ENCODE measurements at regions not wholly inside any gene's neighbourhood (a gene's known extent, or its start where the extent isn't known, plus 50 kb on each side); places are given as distances from the start of the nearest gene placed in this dataset.

DNA sequence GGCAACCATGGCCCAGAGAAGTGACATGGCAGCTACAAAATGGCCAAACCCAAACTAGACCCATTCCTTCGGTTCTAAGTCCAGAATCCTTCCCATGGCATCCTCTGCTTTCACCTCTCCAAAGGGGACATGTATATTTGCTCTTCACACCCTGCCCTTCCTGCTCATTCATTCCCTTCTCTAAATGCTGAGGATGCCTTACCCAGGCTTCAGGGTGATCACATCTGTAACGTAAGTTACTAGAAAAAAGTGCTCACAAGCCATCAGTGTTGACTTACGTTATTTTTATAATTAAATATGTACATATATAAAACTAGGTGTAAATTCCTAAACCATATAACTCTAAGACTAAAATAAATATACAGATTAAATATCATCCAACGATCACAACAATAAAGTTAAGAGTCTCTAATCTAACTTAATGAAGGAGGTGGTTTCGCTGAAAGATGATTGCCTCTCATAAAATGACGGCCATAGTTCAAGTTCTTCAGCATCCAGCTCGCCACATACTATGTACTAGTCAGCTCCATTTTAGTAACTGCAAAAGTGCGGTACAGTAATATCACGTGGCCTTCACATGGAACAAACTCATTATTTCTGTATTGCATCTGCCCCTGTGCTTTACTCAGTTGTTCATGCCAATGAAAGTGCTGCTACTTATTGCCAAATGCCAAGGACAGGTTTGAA, 74.6 kb downstream of the TENT5C start:
- DNase-seq (ENCODE audit: low read depth in 1 of 2, low spot score in 1 of 2): no peak
- H3K4me3 ChIP-seq (replicated peaks; ENCODE audit: insufficient read depth, low read length): no peak overlapping the region
- no peaks in the 10 kb centered on the region for H3K27me3 ChIP-seq (ENCODE audit: insufficient read depth, poor library complexity, severe bottlenecking)
- H3K27ac ChIP-seq (replicated peaks): no peak overlapping the region
- TF ChIP-seq, protein P1, sequence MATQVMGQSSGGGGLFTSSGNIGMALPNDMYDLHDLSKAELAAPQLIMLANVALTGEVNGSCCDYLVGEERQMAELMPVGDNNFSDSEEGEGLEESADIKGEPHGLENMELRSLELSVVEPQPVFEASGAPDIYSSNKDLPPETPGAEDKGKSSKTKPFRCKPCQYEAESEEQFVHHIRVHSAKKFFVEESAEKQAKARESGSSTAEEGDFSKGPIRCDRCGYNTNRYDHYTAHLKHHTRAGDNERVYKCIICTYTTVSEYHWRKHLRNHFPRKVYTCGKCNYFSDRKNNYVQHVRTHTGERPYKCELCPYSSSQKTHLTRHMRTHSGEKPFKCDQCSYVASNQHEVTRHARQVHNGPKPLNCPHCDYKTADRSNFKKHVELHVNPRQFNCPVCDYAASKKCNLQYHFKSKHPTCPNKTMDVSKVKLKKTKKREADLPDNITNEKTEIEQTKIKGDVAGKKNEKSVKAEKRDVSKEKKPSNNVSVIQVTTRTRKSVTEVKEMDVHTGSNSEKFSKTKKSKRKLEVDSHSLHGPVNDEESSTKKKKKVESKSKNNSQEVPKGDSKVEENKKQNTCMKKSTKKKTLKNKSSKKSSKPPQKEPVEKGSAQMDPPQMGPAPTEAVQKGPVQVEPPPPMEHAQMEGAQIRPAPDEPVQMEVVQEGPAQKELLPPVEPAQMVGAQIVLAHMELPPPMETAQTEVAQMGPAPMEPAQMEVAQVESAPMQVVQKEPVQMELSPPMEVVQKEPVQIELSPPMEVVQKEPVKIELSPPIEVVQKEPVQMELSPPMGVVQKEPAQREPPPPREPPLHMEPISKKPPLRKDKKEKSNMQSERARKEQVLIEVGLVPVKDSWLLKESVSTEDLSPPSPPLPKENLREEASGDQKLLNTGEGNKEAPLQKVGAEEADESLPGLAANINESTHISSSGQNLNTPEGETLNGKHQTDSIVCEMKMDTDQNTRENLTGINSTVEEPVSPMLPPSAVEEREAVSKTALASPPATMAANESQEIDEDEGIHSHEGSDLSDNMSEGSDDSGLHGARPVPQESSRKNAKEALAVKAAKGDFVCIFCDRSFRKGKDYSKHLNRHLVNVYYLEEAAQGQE (IDR thresholded peaks at IDR 0.05; ENCODE audit: insufficient replicate concordance, low read depth): no peak
- TF ChIP-seq, protein P2, sequence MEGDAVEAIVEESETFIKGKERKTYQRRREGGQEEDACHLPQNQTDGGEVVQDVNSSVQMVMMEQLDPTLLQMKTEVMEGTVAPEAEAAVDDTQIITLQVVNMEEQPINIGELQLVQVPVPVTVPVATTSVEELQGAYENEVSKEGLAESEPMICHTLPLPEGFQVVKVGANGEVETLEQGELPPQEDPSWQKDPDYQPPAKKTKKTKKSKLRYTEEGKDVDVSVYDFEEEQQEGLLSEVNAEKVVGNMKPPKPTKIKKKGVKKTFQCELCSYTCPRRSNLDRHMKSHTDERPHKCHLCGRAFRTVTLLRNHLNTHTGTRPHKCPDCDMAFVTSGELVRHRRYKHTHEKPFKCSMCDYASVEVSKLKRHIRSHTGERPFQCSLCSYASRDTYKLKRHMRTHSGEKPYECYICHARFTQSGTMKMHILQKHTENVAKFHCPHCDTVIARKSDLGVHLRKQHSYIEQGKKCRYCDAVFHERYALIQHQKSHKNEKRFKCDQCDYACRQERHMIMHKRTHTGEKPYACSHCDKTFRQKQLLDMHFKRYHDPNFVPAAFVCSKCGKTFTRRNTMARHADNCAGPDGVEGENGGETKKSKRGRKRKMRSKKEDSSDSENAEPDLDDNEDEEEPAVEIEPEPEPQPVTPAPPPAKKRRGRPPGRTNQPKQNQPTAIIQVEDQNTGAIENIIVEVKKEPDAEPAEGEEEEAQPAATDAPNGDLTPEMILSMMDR (IDR thresholded peaks at IDR 0.05; ENCODE audit: insufficient read depth, low read length): no peak

DNA sequence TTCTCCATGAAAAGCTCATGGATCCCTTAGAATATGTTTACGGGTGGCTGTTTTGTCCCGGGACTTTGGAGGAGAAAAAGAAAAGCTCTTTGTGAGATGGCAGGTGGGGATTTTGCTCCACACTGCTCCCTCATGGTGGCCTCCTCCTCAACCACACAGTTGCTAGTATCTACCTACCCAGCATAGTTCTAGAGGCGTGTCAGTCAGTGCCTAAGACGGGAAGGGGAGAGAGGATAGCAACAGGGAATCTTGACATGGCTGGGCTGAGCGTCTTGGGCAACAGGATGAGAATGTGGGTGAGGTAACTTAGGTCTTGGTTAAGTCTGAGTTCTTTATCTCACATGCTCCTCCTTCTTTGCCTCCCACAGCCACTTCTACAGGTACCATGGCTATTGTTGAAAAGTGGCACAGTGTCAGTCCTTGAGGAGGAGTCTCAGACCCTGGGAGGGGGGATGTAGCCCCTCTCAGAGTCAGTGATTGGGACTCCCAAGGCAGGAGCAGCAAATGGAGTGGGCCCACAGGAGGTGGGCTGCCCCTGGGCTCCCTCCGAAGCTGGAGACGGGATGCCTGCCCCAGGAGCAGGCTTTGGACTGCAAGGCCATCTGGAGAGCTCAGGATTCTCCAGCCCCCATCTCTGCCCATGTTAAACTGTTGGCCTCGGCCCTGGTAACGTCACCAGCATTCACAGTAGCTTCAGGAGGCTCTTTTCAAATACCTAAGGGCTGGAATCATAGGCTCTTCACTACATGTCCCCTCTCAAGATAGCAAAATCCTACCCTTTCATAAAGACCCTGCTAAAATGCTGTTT, 75.4 kb downstream of the TENT5C start:
- TF ChIP-seq, protein P1 (IDR thresholded peaks at IDR 0.05; ENCODE audit: insufficient replicate concordance, low read depth): no peak
- no peak for TF ChIP-seq GABPA (IDR thresholded peaks at IDR 0.05; ENCODE audit: low read depth)
- no peak for TF ChIP-seq SPI1 (IDR thresholded peaks at IDR 0.05; ENCODE audit: borderline replicate concordance, low read depth)
- no peak for TF ChIP-seq POLR2AphosphoS5 (IDR thresholded peaks at IDR 0.05; ENCODE audit: low read depth)
- TF ChIP-seq, protein P2 (IDR thresholded peaks at IDR 0.05; ENCODE audit: insufficient read depth, low read length): no peak
- no peak for DNase-seq (ENCODE audit: low read depth in 1 of 2, low spot score in 1 of 2)
- no peak overlapping the region for H3K27ac ChIP-seq (replicated peaks)
- no peak overlapping the region for H3K4me3 ChIP-seq (replicated peaks; ENCODE audit: insufficient read depth, low read length)
- H3K27me3 ChIP-seq (ENCODE audit: insufficient read depth, poor library complexity, severe bottlenecking): no peaks in the 10 kb centered on the region

DNA sequence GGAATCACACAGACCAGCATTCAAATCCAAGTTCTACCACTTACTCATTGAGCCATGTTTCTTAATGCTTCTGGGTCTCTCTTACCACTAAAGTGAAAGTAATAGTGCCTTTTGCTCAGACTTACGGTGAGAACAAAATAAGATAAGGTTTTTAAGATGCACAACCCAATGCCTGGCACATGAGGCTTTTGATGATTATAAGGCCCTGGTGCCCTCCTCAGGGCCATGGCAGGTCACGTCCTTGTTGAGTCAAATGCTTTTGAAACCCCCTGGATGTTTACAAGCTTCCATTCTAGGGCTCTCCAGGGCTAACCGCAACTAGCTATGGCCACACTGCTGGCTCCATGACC, 76.0 kb downstream of the TENT5C start:
- TF ChIP-seq, protein P2 (IDR thresholded peaks at IDR 0.05; ENCODE audit: insufficient read depth, low read length): no peak
- TF ChIP-seq GABPA (IDR thresholded peaks at IDR 0.05; ENCODE audit: low read depth) (no peak), POLR2AphosphoS5 (IDR thresholded peaks at IDR 0.05; ENCODE audit: low read depth) (no peak), SPI1 (IDR thresholded peaks at IDR 0.05; ENCODE audit: borderline replicate concordance, low read depth) (no peak)
- TF ChIP-seq, protein P1 (IDR thresholded peaks at IDR 0.05; ENCODE audit: insufficient replicate concordance, low read depth): no peak
- Histone ChIP-seq H3K27ac (replicated peaks) (no peak overlapping the region), H3K4me3 (replicated peaks; ENCODE audit: insufficient read depth, low read length) (no peak overlapping the region), H3K27me3 (ENCODE audit: insufficient read depth, poor library complexity, severe bottlenecking) (no peaks in the 10 kb centered on the region)
- DNase-seq (ENCODE audit: low read depth in 1 of 2, low spot score in 1 of 2): no peak

All from HL-60 (cell line).